ENCODE measurements at regions not wholly inside any gene's neighbourhood (a gene's known extent, or its start where the extent isn't known, plus 50 kb on each side); places are given as distances from the start of the nearest gene placed in this dataset.

DNA sequence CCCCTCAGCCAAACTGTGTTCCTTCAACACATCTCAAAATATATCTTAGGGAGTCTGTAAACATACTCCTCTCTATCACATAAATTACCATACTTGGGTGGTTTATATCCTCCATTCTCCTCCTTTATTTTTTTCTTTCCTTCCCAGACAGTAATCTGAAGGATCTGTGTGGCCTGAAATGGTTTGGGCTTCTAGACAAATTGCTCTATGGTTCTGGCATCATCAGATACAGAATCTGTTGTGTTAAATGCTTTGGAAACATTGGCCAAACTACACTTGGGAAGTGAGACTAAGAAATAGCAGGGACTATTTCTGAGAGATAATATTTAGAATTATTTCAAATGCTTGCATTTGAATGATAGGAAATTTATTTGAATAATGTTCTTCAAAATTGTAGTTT is 353.0 kb upstream of the KCND2 start:
- CTCF ChIA-PET = no interaction called here
- Histone ChIP-seq H3K4me2 (no peak overlapping the region), H3K9me3 (no peaks in the 10 kb centered on the region), H3K27ac (no peak overlapping the region), H3K4me3 (no peak overlapping the region), H3K4me1 (no peaks in the 10 kb centered on the region)
- FAIRE-seq (no peak), DNase-seq (ENCODE audit: low read depth in 1 of 2, low spot score in 1 of 2) (no peak), ATAC-seq (no peak)
- POLR2A ChIA-PET = no interaction called here
- TF ChIP-seq EP300 (IDR thresholded peaks at IDR 0.05) (no peak), ZNF302 (CRISPR knock-in tag; IDR thresholded peaks at IDR 0.05) (no peak), TFCP2L1 (CRISPR knock-in tag; IDR thresholded peaks at IDR 0.05) (no peak), HEYL (CRISPR knock-in tag; IDR thresholded peaks at IDR 0.05) (no peak), CBX8 (IDR thresholded peaks at IDR 0.05) (no peak), HOXB5 (CRISPR knock-in tag; IDR thresholded peaks at IDR 0.05) (no peak), FOSB (CRISPR knock-in tag; IDR thresholded peaks at IDR 0.05) (no peak), RARB (CRISPR knock-in tag; IDR thresholded peaks at IDR 0.05) (no peak), EHMT2 (IDR thresholded peaks at IDR 0.05; ENCODE audit: low read depth) (no peak), NR3C1 (IDR thresholded peaks at IDR 0.05) (no peak), SMC3 (IDR thresholded peaks at IDR 0.05) (no peak)
- TF ChIP-seq, protein P1, sequence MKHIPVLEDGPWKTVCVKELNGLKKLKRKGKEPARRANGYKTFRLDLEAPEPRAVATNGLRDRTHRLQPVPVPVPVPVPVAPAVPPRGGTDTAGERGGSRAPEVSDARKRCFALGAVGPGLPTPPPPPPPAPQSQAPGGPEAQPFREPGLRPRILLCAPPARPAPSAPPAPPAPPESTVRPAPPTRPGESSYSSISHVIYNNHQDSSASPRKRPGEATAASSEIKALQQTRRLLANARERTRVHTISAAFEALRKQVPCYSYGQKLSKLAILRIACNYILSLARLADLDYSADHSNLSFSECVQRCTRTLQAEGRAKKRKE (CRISPR knock-in tag; IDR thresholded peaks at IDR 0.05; ENCODE audit: low read depth) = no peak
- TF ChIP-seq, protein P2, sequence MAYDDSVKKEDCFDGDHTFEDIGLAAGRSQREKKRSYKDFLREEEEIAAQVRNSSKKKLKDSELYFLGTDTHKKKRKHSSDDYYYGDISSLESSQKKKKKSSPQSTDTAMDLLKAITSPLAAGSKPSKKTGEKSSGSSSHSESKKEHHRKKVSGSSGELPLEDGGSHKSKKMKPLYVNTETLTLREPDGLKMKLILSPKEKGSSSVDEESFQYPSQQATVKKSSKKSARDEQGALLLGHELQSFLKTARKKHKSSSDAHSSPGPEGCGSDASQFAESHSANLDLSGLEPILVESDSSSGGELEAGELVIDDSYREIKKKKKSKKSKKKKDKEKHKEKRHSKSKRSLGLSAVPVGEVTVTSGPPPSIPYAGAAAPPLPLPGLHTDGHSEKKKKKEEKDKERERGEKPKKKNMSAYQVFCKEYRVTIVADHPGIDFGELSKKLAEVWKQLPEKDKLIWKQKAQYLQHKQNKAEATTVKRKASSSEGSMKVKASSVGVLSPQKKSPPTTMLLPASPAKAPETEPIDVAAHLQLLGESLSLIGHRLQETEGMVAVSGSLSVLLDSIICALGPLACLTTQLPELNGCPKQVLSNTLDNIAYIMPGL (CRISPR knock-in tag; IDR thresholded peaks at IDR 0.05; ENCODE audit: borderline replicate concordance) = no peak

DNA sequence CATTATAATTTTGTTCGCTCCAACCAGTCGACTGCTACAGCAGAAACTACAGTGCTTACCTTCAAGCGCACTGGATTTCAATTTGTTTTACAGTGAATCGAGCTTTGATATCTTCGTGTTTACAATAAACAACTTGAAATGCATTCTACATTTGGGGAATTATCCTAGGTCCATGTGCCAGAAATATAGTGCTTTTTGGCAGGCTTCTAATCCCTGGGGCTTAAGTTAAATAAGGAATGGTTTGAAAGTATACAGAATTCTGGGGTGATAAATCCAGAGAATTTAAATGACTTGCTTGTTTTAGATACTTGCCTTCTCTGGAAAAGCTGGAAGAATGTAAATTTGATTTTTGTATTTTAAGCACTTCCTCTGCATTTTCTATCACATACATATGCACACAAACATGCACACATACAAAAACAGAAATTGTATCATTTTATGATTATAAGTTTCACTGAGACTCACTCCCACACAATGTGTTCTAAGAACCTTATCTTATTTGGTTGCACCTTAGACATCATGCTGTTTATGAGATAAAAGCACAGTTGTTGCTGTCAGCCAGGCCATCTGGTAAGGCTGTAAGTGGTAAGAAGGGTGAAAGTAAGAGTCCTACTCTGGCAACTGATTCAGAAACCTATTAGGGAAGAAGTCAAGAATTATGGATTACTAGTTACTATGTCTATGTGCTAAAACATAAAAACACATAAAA is 347.2 kb upstream of the KCND2 start:
- 16% methylated on average over 5 of the region's 5 CpGs for WGBS (ENCODE audit: missing lambda C conversion rate)
- POLR2A ChIA-PET = no interaction called here
- Histone ChIP-seq H3K9me3 (no peaks in the 10 kb centered on the region), H3K4me1 (no peaks in the 10 kb centered on the region), H3K4me2 (no peak overlapping the region), H3K27ac (no peak overlapping the region), H3K4me3 (no peak overlapping the region)
- no peak for TF ChIP-seq SREBF2 (IDR thresholded peaks at IDR 0.05)
- no peak for TF ChIP-seq MYC (IDR thresholded peaks at IDR 0.05; ENCODE audit: borderline replicate concordance, low read length)
- TF ChIP-seq HEYL (CRISPR knock-in tag; IDR thresholded peaks at IDR 0.05) = no peak
- TF ChIP-seq MAZ (IDR thresholded peaks at IDR 0.05; ENCODE audit: borderline replicate concordance, low read depth, low read length) = no peak
- no peak for TF ChIP-seq GATA3 (IDR thresholded peaks at IDR 0.05; ENCODE audit: borderline replicate concordance)
- TF ChIP-seq ZFP36 (IDR thresholded peaks at IDR 0.05; ENCODE audit: borderline replicate concordance, partially characterized antibody) = no peak
- TF ChIP-seq MAFK (IDR thresholded peaks at IDR 0.05; ENCODE audit: partially characterized antibody) = no peak
- CTCF ChIA-PET = no interaction called here
- ATAC-seq (no peak), DNase-seq (ENCODE audit: low read depth in 1 of 2, low spot score in 1 of 2) (no peak), FAIRE-seq (no peak)

DNA sequence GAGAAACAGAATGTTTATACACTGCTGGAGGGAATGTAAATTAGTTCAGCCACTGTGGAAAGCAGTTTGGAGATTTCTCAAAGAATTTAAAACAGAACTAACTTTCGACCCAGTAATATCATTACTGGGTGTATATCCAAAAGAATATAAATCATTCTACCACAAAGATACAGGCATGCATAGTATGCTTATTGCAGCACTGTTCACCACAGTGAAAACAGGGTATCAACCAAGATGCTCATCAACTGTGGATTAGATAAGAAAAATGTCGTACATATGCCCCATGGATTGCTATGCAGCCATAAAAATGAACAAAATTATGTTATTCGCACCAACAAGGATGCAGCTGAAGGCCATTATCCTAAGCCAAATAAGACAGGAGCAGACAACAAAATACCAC is 343.1 kb upstream of the KCND2 start:
- ChIA-PET CTCF (no interaction called here), POLR2A (no interaction called here)
- ATAC-seq (no peak), DNase-seq (ENCODE audit: low read depth in 1 of 2, low spot score in 1 of 2) (no peak), FAIRE-seq (no peak)
- WGBS (ENCODE audit: missing lambda C conversion rate) = 1% methylated on average over 3 of the region's 3 CpGs
- Histone ChIP-seq H3K4me2 (no peak overlapping the region), H3K4me3 (no peak overlapping the region), H3K4me1 (no peaks in the 10 kb centered on the region), H3K27ac (no peak overlapping the region), H3K9me3 (no peaks in the 10 kb centered on the region)
- no peak for TF ChIP-seq SMC3 (IDR thresholded peaks at IDR 0.05)
- TF ChIP-seq CHD2 (IDR thresholded peaks at IDR 0.05; ENCODE audit: low read length, partially characterized antibody) = no peak
- TF ChIP-seq, protein P3, sequence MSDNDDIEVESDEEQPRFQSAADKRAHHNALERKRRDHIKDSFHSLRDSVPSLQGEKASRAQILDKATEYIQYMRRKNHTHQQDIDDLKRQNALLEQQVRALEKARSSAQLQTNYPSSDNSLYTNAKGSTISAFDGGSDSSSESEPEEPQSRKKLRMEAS (IDR thresholded peaks at IDR 0.05) = no peak
- no peak for TF ChIP-seq KDM5A (IDR thresholded peaks at IDR 0.05)
- no peak for TF ChIP-seq PHF8 (IDR thresholded peaks at IDR 0.05; ENCODE audit: borderline replicate concordance, low read depth)
- no peak for TF ChIP-seq ZNF302 (CRISPR knock-in tag; IDR thresholded peaks at IDR 0.05)
- TF ChIP-seq TFCP2L1 (CRISPR knock-in tag; IDR thresholded peaks at IDR 0.05) = no peak
- TF ChIP-seq, protein P4, sequence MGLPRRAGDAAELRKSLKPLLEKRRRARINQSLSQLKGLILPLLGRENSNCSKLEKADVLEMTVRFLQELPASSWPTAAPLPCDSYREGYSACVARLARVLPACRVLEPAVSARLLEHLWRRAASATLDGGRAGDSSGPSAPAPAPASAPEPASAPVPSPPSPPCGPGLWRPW (IDR thresholded peaks at IDR 0.05) = no peak
